CD4-positive, alpha-beta T cell treated with Interleukin-4 for 4 hours (primary cell): ENCODE measurements at regions not wholly inside any gene's neighbourhood (a gene's known extent, or its start where the extent isn't known, plus 50 kb on each side); places are given as distances from the start of the nearest gene placed in this dataset.

ENCODE experiments used
- DNase-seq: peaks from one replicate; pipeline ENCODE4 v3.0.0-alpha.2; 2020

- DNase-seq, result no peak
Observed at GRCh38 chr7:98679741-98680140, 62.7 kb downstream of the NPTX2 start.

GRCh38 chr7:98681511-98681910, 64.4 kb downstream of the NPTX2 start:
- no peak for DNase-seq

GRCh38 chr7:98681951-98682350, 64.9 kb downstream of the NPTX2 start:
- DNase-seq, result no peak

- no peak for DNase-seq
Observed at GRCh38 chr7:98683514-98683913, 66.4 kb downstream of the NPTX2 start.

GRCh38 chr7:98685541-98685940, 68.5 kb downstream of the NPTX2 start:
- no peak for DNase-seq

GRCh38 chr7:98686466-98687080, 69.5 kb downstream of the NPTX2 start:
- no peak for DNase-seq

- DNase-seq, result no peak
Observed at GRCh38 chr7:98687111-98687751, 70.1 kb downstream of the NPTX2 start.

- DNase-seq, result no peak
Observed at GRCh38 chr7:98691619-98692018, 74.5 kb downstream of the NPTX2 start.

- no peak for DNase-seq
Observed at GRCh38 chr7:98697083-98697482, 80.0 kb downstream of the NPTX2 start.

- DNase-seq, result no peak
Observed at GRCh38 chr7:98697485-98698240, 80.6 kb downstream of the NPTX2 start.

- DNase-seq, result no peak
Observed at GRCh38 chr7:98698976-98699375, 81.9 kb downstream of the NPTX2 start.

GRCh38 chr7:98700533-98700932, 83.4 kb downstream of the NPTX2 start:
- no peak for DNase-seq

GRCh38 chr7:98701372-98701771, 84.3 kb downstream of the NPTX2 start:
- no peak for DNase-seq

- no peak for DNase-seq
Observed at GRCh38 chr7:98702021-98702420, 84.9 kb downstream of the NPTX2 start.

GRCh38 chr7:98703916-98704315, 86.8 kb downstream of the NPTX2 start:
- no peak for DNase-seq

GRCh38 chr7:98705626-98706025, 88.5 kb downstream of the NPTX2 start:
- DNase-seq, result no peak

GRCh38 chr7:98707076-98707475, 90.0 kb downstream of the NPTX2 start:
- no peak for DNase-seq

- DNase-seq, result no peak
Observed at GRCh38 chr7:98711945-98712344, 94.9 kb downstream of the NPTX2 start.

GRCh38 chr7:98713165-98713810, 96.2 kb downstream of the NPTX2 start:
- no peak for DNase-seq

- no peak for DNase-seq
Observed at GRCh38 chr7:98719396-98719795, 102.3 kb downstream of the NPTX2 start.

- no peak for DNase-seq
Observed at GRCh38 chr7:98722402-98722801, 105.3 kb downstream of the NPTX2 start.

- no peak for DNase-seq
Observed at GRCh38 chr7:98724591-98724990, 107.5 kb downstream of the NPTX2 start.

GRCh38 chr7:98727146-98727709, 110.1 kb downstream of the NPTX2 start:
- DNase-seq, result no peak
